NB4 (cell line): ENCODE measurements at regions not wholly inside any gene's neighbourhood (a gene's known extent, or its start where the extent isn't known, plus 50 kb on each side); places are given as distances from the start of the nearest gene placed in this dataset.

ENCODE experiments used
- DNase-seq: peaks from one replicate; pipeline ENCODE4 v3.0.0; 2010; ENCODE audit warnings: low read depth
- H3K4me3 ChIP-seq: one replicate; pipeline ENCODE4 v1.5.1; 2011; ENCODE audit warnings: mild to moderate bottlenecking, low read depth, low read length, moderate library complexity
- MAX ChIP-seq: IDR thresholded peaks from 2 replicates; pipeline ENCODE4 v1.6.1; 2011; ENCODE audit warnings: low read depth, low read length
- MYC ChIP-seq: IDR thresholded peaks from 2 replicates; pipeline ENCODE4 v1.6.1; 2011; ENCODE audit warnings: low read depth, low read length
- POLR2A ChIP-seq: IDR thresholded peaks from 2 replicates; pipeline ENCODE4 v1.6.1; 2011; ENCODE audit warnings: mild to moderate bottlenecking; ENCODE audit not compliant: insufficient read length; ENCODE audit errors: extremely low read depth
- TF ChIP-seq, protein P1 (sequence below): IDR thresholded peaks from one replicate; pipeline ENCODE4 v1.5.1; 2012; ENCODE audit warnings: low read depth, low read length

GRCh38 chr4:23311983-23312382 is 577.9 kb downstream of the PPARGC1A start:
- no peak overlapping the region for H3K4me3 ChIP-seq
- no peak for TF ChIP-seq MYC
- no peak for DNase-seq

GRCh38 chr4:23305026-23305425 is 584.8 kb downstream of the PPARGC1A start:
- no peak overlapping the region for H3K4me3 ChIP-seq
- DNase-seq = no peak
- TF ChIP-seq POLR2A = no peak
- TF ChIP-seq MYC = no peak
- no peak for TF ChIP-seq MAX
- TF ChIP-seq, protein P1, sequence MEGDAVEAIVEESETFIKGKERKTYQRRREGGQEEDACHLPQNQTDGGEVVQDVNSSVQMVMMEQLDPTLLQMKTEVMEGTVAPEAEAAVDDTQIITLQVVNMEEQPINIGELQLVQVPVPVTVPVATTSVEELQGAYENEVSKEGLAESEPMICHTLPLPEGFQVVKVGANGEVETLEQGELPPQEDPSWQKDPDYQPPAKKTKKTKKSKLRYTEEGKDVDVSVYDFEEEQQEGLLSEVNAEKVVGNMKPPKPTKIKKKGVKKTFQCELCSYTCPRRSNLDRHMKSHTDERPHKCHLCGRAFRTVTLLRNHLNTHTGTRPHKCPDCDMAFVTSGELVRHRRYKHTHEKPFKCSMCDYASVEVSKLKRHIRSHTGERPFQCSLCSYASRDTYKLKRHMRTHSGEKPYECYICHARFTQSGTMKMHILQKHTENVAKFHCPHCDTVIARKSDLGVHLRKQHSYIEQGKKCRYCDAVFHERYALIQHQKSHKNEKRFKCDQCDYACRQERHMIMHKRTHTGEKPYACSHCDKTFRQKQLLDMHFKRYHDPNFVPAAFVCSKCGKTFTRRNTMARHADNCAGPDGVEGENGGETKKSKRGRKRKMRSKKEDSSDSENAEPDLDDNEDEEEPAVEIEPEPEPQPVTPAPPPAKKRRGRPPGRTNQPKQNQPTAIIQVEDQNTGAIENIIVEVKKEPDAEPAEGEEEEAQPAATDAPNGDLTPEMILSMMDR = no peak

GRCh38 chr4:23298371-23298770 is 591.5 kb downstream of the PPARGC1A start:
- no peak overlapping the region for H3K4me3 ChIP-seq
- DNase-seq = no peak

DNA sequence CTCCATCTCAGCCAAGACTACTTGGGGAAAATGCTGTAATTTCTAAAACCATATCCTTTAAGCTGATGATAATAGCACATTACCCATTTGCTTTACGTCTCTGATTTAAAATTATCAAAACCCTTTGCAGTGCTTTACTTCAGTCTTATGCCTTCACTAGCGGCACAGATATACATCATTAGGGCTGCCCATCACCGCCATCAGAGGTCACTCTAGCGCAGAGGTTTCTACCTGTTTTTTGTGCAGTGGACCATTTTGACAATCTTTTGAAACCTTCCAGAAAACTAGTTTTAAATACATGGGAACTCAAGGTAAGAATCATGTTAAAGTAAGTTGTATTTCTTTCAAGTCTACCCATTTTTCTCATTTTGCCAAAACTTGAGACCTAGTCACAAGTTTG is 592.5 kb downstream of the PPARGC1A start:
- H3K4me3 ChIP-seq = no peak overlapping the region
- DNase-seq = peak; percentile 19
- TF ChIP-seq, protein P1 = peak; percentile 28
- TF ChIP-seq MAX = no peak

More at GRCh38 chr4:23298371-23298770, 591.5 kb downstream of the PPARGC1A start:
- TF ChIP-seq, protein P1 = no peak
- TF ChIP-seq POLR2A (no peak), MYC (no peak), MAX (no peak)

DNA sequence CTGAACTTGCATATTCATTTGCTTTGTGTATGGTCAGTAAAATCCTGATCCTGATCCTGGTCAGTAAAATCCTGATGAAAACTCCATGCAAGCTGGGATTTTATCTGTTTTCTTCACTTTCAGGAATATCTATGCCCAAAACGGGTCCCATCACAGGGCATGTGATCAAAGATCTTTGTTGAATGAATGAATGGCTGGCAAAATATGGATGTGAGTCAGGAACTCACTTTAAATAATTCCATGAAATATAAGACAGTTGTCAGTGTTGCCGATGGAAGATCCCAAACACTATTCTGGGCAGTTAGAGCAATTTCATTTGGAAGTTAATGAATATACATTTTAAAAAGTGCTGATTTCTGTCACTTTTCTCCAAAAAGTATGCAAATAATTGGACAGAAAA is 598.4 kb downstream of the GBA3 start:
- no peak overlapping the region for H3K4me3 ChIP-seq
- DNase-seq = no peak
- no peak for TF ChIP-seq MAX
- TF ChIP-seq, protein P1 = no peak

DNA sequence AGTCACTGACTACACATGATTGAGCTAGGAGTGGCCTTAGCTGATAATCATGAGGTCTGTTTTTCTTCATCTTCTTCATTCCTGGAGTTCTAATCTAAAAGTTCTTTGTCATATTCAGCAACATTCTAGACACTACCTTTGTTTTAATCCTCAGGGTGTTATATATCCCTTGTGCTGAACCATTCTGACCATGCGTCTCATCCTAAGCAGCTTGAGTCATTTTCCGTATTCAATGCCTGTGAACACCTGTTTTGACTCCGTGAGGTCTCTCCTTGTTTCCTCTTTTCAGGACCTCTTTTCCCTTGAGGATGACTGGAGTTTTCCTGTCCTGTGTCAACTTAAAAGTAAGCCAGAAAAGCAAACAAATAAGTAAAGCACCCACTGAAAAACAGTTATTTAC is 597.9 kb downstream of the GBA3 start:
- no peak for DNase-seq
- no peak overlapping the region for H3K4me3 ChIP-seq
- TF ChIP-seq, protein P1 = no peak
- TF ChIP-seq MYC = no peak
- TF ChIP-seq MAX = no peak
- TF ChIP-seq POLR2A = no peak
